ENCODE measurements at regions not wholly inside any gene's neighbourhood (a gene's known extent, or its start where the extent isn't known, plus 50 kb on each side); places are given as distances from the start of the nearest gene placed in this dataset.

- no peaks in the 10 kb centered on the region for H3K36me3 Mint-ChIP-seq (ENCODE audit: low read depth)
- no peak for DNase-seq
- H3K9me3 ChIP-seq (ENCODE audit: control insufficient read depth, low read length), result no peaks in the 10 kb centered on the region
- no peak for TF ChIP-seq CTCF (conservative IDR thresholded peaks at IDR 0.05)
- H3K9me3 Mint-ChIP-seq, result no peaks in the 10 kb centered on the region
- no peak overlapping the region for H3K27ac ChIP-seq (ENCODE audit: low read depth, low read length)
- no peaks in the 10 kb centered on the region for H3K27me3 Mint-ChIP-seq (ENCODE audit: insufficient read depth)
- H3K9ac ChIP-seq (ENCODE audit: extremely low read depth, low read length, poor library complexity, severe bottlenecking), result no peak overlapping the region
- peaks cover 6% of the 10 kb centered on the region for H3K4me1 ChIP-seq (ENCODE audit: control insufficient read depth, insufficient read depth, low read length)
- WGBS, 2 experiments (ENCODE audit: insufficient coverage in 1 of 2, insufficient read length in 1 of 2), result 100% methylated on average over 1 of the region's 1 CpG
- no peak overlapping the region for H3K27ac Mint-ChIP-seq
- H3K27me3 ChIP-seq (ENCODE audit: control insufficient read depth, insufficient read depth, low read length, poor library complexity, severe bottlenecking), result no peaks in the 10 kb centered on the region
- no peaks in the 10 kb centered on the region for H3K36me3 ChIP-seq (ENCODE audit: control insufficient read depth, insufficient read depth, low read length)
- H3K4me3 Mint-ChIP-seq, result no peak overlapping the region
- no peaks in the 10 kb centered on the region for H3K4me1 Mint-ChIP-seq
- no peak overlapping the region for H3K4me3 ChIP-seq (ENCODE audit: low read length)
Observed at GRCh38 chr2:48885841-48886240, 130.3 kb upstream of the LHCGR start.

- Histone ChIP-seq H3K4me1 (ENCODE audit: control insufficient read depth, insufficient read depth, low read length) (peaks cover 6% of the 10 kb centered on the region), H3K27ac (ENCODE audit: low read depth, low read length) (no peak overlapping the region), H3K9me3 (ENCODE audit: control insufficient read depth, low read length) (no peaks in the 10 kb centered on the region), H3K27me3 (ENCODE audit: control insufficient read depth, insufficient read depth, low read length, poor library complexity, severe bottlenecking) (no peaks in the 10 kb centered on the region), H3K4me3 (ENCODE audit: low read length) (no peak overlapping the region), H3K36me3 (ENCODE audit: control insufficient read depth, insufficient read depth, low read length) (no peaks in the 10 kb centered on the region), H3K9ac (ENCODE audit: extremely low read depth, low read length, poor library complexity, severe bottlenecking) (no peak overlapping the region)
- no peaks in the 10 kb centered on the region for H3K36me3 Mint-ChIP-seq (ENCODE audit: low read depth)
- H3K27me3 Mint-ChIP-seq (ENCODE audit: insufficient read depth), result no peaks in the 10 kb centered on the region
- H3K4me3 Mint-ChIP-seq, result no peak overlapping the region
- no peaks in the 10 kb centered on the region for H3K4me1 Mint-ChIP-seq
- no peak overlapping the region for H3K27ac Mint-ChIP-seq
- WGBS, 2 experiments (ENCODE audit: insufficient coverage in 1 of 2, insufficient read length in 1 of 2), result 87 to 89% methylated on average over 6 of the region's 6 CpGs
- DNase-seq, result no peak
- no peaks in the 10 kb centered on the region for H3K9me3 Mint-ChIP-seq
- no peak for TF ChIP-seq CTCF (conservative IDR thresholded peaks at IDR 0.05)
Observed at GRCh38 chr2:48883661-48884060, 128.1 kb upstream of the LHCGR start.

- TF ChIP-seq CTCF (conservative IDR thresholded peaks at IDR 0.05), result no peak
- Mint-ChIP-seq H3K27me3 (ENCODE audit: insufficient read depth) (no peaks in the 10 kb centered on the region), H3K4me3 (no peak overlapping the region), H3K4me1 (no peaks in the 10 kb centered on the region), H3K27ac (no peak overlapping the region), H3K9me3 (no peaks in the 10 kb centered on the region), H3K36me3 (ENCODE audit: low read depth) (no peaks in the 10 kb centered on the region)
- Histone ChIP-seq H3K9me3 (ENCODE audit: control insufficient read depth, low read length) (no peaks in the 10 kb centered on the region), H3K27ac (ENCODE audit: low read depth, low read length) (no peak overlapping the region), H3K4me3 (ENCODE audit: low read length) (no peak overlapping the region), H3K27me3 (ENCODE audit: control insufficient read depth, insufficient read depth, low read length, poor library complexity, severe bottlenecking) (no peaks in the 10 kb centered on the region), H3K4me1 (ENCODE audit: control insufficient read depth, insufficient read depth, low read length) (no peaks in the 10 kb centered on the region), H3K9ac (ENCODE audit: extremely low read depth, low read length, poor library complexity, severe bottlenecking) (no peak overlapping the region), H3K36me3 (ENCODE audit: control insufficient read depth, insufficient read depth, low read length) (no peaks in the 10 kb centered on the region)
- 94% methylated on average over 2 of the region's 2 CpGs; no CpG with 5 or more reads in 1 of the 2 experiments for WGBS, 2 experiments (ENCODE audit: insufficient coverage in 1 of 2, insufficient read length in 1 of 2)
- DNase-seq, result no peak
Observed at GRCh38 chr2:48874282-48874681, 118.8 kb upstream of the LHCGR start.
